ENCODE measurements at regions not wholly inside any gene's neighbourhood (a gene's known extent, or its start where the extent isn't known, plus 50 kb on each side); places are given as distances from the start of the nearest gene placed in this dataset.
"Not testable (repeated sequence)": the region's sequence is repeated elsewhere in the genome, so short reads cannot be mapped to it uniquely, and the experiment has no call there.

DNA sequence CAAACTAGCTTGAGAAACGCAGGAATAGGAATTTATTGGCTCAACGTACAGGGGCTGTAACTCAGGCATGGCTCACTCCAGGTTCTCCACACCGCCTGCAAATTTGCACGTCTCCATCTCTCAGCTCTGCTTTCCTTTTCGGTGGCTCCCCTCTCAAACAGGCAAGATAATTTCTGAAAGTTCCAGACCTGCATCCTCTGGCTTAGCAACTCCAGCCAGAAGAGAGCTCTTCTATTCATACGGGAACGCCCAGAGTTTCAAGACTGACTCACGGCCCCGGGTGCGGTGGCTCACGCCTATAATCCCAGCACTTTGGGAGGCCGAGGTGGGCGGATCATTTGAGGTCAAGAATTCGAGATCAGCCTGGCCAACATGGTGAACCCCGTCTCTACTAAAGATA lies 139.7 kb upstream of the BNIP2 start:
- DNase-seq, result no peak

DNA sequence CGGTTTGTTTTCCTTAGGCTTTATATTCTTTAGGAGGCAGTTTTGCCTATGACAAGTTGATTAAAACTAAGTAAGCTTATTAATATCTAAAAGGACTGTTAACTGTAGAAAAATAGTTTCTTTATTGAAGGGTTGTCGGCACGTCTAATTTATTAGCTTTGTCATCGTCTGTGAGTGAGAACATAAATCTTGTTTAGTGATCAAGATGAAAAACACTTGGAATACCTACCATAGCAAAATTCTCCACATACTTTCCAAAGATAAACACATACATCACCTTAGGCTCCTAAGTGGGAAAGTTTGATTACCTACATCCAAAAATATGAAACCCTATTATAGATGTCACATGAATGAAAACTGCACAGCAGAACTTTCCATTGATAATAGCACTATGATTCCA lies 139.1 kb upstream of the BNIP2 start:
- no peak for DNase-seq

DNA sequence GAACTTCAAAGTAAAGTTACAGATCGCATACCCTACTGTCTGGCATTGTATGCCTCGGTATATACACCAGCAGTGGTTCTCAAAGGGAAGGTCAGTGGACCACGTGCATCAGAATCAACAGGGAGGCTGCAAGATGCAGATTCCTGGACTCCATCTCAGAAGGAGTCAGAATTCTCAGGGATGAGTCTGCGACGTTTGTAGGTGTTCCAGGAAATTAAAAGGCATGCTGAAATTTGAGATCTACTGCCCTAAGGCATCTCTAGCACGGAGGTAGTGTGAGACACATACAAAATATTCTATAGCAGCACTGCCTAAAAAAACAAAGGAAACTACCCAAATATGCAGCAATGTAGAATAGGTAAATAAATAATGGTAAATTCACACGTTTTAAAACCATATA lies 136.8 kb upstream of the BNIP2 start:
- no peak for DNase-seq

DNA sequence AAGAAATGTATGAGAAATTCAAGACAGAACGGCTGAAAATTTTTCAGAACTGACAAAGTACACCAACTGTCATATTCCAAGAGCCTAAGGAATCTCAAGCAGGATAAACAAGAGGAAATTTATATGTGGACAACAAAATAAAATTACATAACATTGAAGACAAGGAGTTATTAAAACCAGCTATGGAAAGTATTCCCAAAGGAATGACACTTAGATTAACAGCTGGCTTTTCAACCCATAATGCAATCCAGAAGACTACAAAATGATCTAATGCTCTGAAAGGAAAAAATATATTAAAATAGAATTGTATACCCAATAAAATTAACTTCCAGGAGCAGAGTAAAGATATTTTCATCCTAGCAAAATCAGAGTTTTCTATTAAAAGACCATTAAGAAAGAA lies 132.2 kb upstream of the BNIP2 start:
- no peak for DNase-seq

DNA sequence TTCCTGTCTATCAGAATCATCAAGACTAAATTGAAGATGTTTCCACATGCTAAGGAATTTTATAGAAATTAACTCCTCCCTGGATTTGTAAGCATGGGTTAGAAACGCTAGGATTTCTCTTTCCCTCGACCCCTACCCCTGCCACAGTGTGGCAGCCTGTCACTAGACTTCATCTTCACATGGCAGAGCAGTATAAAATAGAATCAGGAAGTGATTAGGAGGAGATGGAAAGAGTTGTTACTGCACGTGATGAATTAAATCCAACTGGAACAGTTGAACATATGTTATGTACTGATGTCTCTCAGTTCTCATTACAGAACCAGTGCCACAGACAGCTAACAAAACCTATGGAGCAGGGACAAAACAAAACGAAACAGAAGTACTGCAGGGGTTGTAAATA lies 130.0 kb upstream of the BNIP2 start:
- DNase-seq, result no peak

DNA sequence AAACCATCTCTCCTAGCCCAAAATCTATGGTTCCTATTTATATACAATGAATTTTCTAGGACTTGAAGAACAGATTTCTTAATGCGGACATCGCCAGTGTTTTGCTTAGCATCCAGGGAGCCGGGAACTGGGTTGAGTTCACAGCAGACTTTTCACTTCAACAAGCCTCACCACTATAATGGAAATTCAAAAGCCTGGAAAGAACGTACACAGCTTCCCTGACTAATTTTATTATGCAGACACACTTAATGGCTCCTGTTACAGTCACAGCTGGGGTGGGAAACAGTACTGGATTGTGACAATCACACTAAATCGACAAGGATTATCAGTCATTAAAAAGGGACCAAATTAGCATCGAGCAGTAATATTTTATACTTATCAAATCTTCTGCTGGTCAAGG lies 129.2 kb upstream of the BNIP2 start:
- DNase-seq, result no peak

DNA sequence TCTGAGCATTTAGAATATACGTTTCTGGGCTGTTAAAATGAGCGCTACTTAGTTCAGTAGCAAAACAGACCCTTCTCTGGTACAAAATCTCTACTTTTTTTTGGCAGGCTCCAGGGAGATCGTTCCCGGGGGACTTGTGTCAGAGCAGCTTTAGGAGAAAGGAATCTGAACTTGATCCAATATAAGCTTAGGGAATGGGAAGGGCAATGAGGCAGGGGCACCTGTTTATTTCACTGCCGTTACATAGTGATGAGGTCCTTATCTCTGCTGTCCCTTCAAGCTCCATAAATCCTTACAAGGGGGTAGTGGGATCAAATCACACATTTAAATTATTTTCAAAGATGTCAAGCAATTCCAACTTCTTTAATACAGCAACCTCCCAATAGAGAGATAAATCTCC lies 128.7 kb upstream of the BNIP2 start:
- no peak for DNase-seq

DNA sequence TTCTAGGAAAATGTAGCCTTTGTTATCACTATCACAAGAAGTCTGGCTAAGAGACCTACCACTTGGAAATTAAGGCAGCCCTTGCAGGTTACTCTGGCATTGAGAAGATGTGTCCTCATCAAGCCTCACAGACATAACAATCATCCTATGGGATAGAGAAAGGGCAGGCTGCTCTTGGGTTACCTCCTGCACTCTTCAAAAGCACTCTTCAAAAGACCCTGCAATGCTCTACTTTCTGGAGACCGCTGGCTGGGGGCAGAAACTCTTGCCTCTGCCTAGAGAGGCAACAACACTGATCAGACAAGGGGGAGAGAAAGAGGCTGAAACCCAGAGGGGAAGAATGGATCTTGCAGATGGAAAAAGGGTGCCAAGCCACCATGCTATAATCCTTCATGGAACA lies 127.9 kb upstream of the BNIP2 start:
- DNase-seq, result no peak

DNA sequence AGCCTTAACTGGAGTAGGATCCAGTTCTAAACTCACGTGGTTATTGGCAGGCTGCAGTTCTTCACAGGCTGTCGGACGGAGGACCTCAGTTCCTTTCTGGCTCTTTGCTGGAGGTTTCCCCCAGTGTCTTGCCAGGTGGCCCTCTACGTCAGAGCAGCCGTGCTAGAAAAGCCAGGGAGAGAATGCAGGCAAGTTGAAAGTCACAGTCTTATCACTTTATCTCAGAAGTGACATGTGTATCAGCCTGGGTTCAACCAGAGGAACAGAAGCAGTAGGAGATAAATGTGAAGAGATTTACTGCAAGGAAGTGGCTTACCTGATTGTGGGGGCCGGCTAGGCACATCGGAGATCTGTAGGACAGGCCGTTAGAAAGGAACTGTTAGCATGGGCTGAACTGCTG lies 125.3 kb upstream of the BNIP2 start:
- DNase-seq, result no peak

DNA sequence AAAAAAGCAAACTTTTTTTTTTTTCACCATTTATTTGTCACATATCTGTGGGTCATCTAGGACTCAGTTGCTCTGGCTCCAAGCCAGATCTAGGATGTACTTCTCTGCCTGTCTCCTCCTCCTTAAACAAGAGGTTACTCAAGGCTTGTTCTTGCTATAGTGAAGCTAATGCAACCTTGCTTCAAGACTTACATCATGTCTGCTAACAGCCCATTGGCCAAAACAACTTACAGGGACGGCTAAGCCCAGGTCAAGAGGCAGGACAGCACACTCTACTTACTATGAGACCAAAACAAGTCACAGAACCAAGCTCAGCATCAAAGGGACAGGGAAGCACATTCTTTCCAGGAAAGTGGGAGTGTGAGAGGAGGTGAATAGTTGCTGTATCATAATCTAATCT lies 123.8 kb upstream of the BNIP2 start:
- no peak for DNase-seq

DNA sequence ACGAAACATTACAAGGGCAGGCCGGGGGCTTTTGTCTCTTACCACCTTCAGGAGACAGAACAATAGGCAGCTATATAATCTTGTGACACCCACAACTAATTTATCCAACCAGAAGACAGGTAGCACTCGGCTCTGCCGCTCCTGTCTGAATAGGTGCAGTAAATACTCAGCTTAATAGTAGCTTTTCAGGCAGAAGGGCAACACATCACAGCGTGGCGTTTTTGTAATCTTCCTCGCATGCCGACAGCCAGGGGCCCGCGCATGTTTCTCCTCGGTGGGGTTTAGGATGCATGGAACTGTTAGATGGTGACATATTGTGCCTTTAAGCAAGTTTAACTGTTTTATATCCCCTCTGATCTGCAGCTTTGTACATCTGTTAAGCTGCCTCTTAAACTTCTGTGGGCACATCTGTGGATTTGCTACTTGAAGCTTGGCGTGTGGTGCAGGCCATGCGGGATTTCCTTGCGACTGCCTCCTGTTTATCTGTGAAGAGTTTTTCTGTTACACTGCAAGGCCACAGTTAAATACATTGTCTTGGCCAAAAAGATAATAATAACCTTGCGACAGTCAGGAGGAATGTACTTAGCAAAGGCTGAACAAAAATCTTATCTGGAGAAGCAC lies 123.2 kb upstream of the BNIP2 start:
- DNase-seq, result no peak

DNA sequence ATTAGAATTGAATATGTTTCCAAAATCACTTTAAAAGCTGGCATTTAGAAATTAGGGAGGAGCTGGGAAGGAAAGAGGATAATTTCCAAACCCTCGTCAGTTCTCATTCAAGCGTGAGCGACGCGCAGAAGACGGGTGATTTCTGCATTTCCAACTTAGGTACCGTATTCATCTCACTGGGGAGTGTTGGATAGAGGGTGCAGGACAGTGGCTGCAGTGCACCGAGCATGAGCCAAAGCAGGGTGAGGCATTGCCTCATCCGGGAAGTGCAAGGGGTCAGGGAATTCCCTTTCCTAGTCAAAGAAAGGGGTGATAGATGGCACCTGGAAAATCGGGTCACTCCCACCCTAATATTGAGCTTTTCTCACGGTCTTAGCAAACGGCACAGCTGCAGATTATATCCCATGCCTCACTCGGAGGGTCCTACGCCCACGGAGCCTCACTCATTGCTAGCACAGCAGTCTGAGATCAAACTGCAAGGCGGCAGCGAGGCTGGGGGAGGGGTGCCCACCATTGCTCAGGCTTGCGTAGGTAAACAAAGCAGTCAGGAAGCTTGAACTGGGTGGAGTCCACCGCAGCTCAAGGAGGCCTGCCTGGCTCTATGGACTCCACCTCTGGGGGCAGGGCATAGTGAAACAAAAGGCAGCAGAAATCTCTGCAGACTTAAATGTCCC lies 114.3 kb upstream of the BNIP2 start:
- DNase-seq, result not testable (repeated sequence)

DNA sequence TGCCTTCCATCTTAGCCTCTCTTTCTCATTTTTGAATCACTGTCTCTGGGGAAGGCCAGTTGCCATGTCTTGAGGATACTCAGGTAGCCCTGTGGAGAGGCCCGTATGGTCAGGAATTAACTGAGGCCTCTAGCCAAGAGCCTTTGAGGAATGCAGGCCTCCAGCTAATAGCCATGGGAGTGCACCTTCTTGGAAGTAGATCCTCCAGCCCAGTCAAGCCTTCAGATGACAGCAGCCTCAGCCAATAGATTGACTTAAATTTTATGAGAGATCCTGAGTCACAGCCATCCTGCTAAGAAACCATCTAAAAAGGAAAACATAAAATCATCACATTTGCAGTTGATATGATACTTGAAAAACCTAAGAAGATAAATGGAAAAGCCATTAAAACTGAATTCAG lies 112.5 kb upstream of the BNIP2 start:
- no peak for DNase-seq

DNA sequence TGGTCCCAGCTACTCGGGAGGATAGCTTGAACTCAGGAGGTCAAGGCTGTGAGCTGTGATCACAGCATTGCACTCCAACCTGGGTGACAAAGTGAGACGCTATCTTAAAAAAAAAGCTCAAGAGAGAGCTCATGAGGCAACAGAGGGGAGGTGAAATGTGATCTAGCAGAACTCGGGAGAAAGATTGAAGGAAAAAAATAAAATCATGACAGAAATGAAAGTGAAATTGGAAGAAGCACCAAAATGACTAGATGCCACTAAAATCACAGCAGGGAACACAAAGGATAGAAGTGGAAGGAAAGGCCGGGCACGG lies 109.4 kb upstream of the BNIP2 start:
- no peak for DNase-seq

DNA sequence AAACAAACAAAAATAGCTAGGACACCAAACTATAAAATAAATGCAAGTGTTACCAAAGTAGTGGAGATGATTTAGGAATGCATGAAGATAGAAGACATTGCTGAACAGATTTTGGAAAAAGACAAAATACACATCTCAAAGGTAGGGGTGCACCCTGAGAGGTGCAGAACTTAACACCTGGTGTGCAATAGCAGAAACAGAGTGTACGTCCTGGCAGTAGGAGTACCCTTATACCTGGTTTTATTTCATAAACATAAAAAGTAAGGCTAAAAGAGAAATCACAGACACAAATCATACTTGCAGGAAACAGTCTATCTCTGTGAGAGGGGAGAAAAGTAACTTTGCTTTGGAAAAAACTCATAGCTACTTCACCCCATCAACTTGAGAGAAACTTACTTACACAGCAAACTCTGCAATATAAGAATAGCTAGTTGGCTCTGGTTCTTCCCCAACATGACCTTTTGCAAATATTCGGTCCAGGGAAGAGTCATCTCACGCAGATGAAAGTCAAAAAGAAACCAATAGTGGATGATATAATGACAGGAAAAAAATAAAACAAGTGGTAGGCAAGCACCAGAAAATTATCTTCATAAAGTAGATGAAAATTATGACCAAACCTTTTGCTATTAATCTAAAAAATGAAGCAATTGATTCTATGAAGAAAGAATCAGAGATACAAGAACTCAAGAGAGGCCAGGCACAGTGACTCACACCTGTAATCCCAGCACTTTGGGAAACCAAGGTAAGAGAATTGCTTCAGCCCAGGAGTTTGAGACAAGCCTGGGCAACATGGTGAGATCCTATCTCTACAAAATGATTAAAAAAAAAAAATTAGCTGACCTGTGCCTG lies 108.9 kb upstream of the BNIP2 start:
- no peak for DNase-seq

DNA sequence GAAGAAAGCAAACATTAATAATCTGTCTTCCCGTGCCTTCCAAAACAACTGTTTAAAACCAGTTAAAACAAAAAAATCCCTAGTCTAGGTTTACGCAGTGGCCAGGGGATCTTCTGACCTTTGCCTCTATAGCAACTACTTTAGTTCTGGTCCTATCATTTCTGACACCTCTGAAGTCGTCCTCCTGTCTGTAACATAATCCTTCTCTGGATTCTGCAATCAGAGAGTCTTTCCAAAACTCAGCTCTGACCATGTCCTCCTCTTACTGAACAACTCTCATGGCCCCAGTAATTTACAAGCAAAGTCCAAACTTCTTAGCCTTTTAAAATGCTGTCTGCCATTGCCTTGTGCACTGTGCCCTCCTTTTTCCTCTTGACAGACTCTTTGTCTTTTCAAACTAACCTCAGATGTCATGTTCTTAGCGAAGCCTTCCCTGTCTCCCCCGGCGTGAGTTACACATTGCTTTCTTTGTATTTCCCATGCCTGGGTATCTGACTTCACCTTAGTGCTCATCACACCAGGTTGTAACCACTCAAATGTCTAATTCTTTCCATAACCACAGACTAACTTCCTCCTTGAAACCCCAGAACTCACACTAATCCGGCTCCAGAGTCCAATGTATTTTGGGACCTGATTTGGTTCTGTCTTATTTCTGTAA lies 105.2 kb upstream of the BNIP2 start:
- no peak for DNase-seq

DNA sequence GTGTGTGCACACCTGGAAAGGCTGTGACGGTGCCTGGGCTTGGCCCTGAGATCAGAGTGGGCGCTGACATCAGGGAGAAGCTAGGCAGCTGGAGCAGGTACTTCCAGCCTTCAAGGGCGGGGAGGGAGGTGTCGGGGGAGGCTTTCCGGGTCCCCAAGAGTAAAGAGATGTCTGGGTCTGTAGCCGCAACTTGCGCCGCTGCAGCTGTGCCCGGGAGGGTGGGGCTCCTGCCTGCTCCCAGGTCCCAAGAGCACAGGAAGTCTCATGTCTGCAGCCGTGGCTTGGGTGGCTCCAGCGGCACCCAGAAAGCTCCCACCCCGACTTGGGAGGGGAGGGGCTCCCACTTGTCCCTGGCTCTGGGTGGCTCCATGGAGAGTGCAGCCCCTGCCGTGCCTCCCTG lies 103.2 kb upstream of the BNIP2 start:
- no peak for DNase-seq

DNA sequence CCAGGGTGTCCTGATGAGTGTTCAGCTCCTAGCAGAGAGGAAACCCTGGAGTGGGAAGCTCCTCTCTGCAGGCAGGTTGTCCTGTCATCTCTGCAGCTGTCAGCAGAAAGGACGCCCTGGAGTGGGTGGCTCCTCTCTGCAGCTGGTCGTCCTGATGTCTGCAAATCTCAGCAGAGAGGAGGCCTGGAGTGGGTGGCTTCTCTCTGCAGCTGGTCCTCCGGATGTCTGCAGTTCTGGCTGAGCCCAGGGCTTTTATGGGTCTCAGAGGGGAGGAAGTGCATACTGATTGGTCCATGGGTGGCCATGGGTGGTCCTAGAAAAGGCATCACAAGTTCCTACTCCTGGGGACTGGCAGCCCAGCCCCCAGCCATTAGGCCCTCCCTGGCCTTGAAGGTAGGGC lies 102.6 kb upstream of the BNIP2 start:
- DNase-seq, result no peak

DNA sequence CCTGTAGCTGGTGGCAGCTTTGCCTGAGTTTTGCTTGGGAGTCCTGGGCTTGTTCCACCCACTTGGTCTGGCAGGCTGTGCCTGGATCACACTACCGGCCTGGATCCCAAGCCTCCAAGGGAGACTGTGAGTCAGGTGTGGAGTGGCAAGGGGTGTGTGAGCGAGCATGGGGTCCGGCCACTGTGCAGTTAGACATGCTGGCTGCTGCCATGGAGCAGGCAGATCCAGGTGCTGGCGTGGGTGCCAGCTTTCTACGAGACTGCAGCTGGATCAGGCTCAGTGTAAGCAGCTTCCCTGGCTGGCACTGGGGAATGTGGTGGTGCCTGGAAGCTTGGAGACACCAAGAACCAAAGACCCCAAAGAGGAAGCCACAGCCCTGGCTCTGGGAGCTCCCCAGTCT lies 102.0 kb upstream of the BNIP2 start:
- no peak for DNase-seq

DNA sequence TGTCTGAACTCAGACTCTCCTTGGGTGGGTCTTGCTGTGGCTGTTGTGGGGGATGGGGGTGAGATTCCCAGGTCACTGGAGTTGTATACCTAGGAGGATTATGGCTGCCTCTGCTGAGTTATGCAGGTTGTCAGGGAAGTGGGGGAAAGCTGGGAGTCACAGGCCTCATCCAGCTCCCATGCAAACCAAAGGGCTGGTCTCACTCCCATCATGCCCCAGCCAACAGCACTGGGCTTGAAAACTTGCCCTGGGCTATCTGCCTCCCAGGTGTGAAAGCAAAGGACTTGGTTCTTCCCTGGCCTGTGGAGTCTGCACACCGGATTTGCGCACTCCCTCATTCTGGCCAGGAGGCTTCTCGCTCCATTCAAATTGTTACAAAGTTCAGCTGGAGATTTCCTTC lies 97.3 kb upstream of the BNIP2 start:
- not testable (repeated sequence) for DNase-seq

DNA sequence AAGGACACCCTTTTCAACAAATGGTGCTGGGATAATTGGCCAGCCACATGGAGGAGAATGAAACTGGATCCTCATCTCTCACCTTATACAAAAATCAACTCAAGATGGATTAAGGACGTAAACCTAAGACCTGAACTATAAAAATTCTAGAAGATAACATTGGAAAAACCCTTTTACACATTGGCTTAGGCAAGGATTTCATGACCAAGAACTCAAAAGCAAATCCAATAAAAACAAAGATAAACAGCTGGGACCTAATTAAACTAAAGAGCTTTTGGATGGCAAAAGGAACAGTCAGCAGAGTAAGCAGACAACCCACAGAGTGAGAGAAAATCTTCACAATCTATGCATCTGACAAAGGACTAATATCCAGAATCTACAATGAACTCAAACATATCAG lies 96.9 kb upstream of the BNIP2 start:
- DNase-seq, result not testable (repeated sequence)

DNA sequence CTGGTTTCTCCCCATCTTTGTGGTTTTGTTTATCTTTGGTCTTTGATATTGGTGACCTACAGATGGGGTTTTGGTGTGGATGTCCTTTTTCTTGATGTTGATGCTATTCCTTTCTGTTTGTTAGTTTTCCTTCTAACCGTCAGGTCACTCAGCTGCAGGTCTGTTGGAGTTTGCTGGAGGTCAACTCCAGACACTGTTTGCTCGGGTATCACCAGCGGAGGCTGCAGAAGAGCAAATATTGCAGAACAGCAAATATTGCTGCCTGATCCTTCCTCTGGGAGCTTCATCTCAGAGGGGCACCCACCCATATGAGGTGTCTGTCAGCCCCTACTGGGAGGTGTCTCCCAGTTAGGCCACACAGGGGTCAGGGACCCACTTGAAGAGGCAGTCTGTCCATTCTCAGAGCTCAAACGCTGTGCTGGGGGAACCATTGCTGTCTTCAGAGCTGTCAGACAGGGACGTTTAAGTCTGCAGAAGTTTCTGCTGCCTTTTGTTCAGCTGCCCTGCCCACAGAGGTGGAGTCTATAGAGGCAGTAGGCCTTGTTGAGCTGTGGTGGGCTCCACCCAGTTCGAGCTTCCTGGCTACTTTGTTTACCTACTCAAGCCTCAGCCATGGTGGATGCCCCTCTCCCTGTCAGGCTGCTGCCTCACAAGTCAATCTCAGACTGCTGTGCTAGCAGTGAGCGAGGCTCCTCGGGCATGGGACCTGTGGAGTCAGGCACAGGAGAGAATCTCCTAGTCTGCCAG lies 94.8 kb upstream of the BNIP2 start:
- DNase-seq, result not testable (repeated sequence)

DNA sequence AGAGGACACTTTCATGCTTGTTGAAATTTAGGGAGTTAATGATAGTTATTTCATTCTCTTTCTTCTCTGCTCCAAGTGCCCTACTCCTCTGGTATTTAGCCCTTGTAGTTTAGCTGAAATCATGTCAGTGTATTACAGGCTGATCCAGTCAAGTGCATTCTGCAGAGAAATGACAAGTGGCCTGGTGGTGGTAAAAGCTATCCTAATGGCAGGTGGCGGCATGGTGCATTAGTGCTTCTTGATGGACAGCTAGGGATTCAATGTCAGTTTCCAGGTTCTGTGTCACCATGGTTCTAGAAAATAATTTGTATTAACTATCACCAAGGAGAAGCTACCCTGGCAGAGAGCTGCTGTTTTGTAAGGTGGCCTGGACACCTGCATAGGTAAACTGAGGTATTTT lies 90.0 kb upstream of the BNIP2 start:
- DNase-seq, result no peak
